ENCODE measurements at regions not wholly inside any gene's neighbourhood (a gene's known extent, or its start where the extent isn't known, plus 50 kb on each side); places are given as distances from the start of the nearest gene placed in this dataset.
"Not testable (repeated sequence)": the region's sequence is repeated elsewhere in the genome, so short reads cannot be mapped to it uniquely, and the experiment has no call there.

- Histone ChIP-seq H3K36me3 (ENCODE audit: insufficient read depth, low read length) (no peaks in the 10 kb centered on the region), H3K27ac (ENCODE audit: low read depth, low read length) (no peak overlapping the region), H3K4me1 (ENCODE audit: insufficient read depth, low read length) (no peaks in the 10 kb centered on the region), H3K9me3 (ENCODE audit: control insufficient read depth in 1 of 2, low read length in 2 of 2) (no peaks in the 10 kb centered on the region), H3K27me3 (ENCODE audit: insufficient read depth, low read length) (no peaks in the 10 kb centered on the region), H3K4me3 (ENCODE audit: low read length in 2 of 2) (no peak overlapping the region)
- intact Hi-C loops (cut with micrococcal nuclease) = no loop called here
- Mint-ChIP-seq H3K27me3 (peaks cover 6 to 9% of the 10 kb centered on the region in 2 donors), H3K4me3 (no peak overlapping the region), H3K36me3 (no peaks in the 10 kb centered on the region), H3K9me3 (no peaks in the 10 kb centered on the region), H3K4me1 (no peaks in the 10 kb centered on the region), H3K27ac (no peak overlapping the region)
- ChIA-PET CTCF (ENCODE audit: partially characterized antibody) (no interaction called here), POLR2A (ENCODE audit: partially characterized antibody) (no interaction called here)
- DNase-seq = no peak
Observed at GRCh38 chr1:157460381-157460780, 91.9 kb downstream of the FCRL5 start.

GRCh38 chr1:157457279-157457678 is 95.0 kb downstream of the FCRL5 start:
- Histone ChIP-seq H3K27me3 (ENCODE audit: insufficient read depth, low read length) (no peaks in the 10 kb centered on the region), H3K4me3 (ENCODE audit: low read length in 2 of 2) (no peak overlapping the region), H3K36me3 (ENCODE audit: insufficient read depth, low read length) (no peaks in the 10 kb centered on the region), H3K4me1 (ENCODE audit: insufficient read depth, low read length) (no peaks in the 10 kb centered on the region), H3K27ac (ENCODE audit: low read depth, low read length) (no peak overlapping the region), H3K9me3 (ENCODE audit: control insufficient read depth in 1 of 2, low read length in 2 of 2) (no peaks in the 10 kb centered on the region)
- CTCF ChIA-PET (ENCODE audit: partially characterized antibody) = no interaction called here
- POLR2A ChIA-PET (ENCODE audit: partially characterized antibody) = no interaction called here
- intact Hi-C loops (cut with micrococcal nuclease) = no loop called here
- Mint-ChIP-seq H3K27ac (no peak overlapping the region), H3K9me3 (no peaks in the 10 kb centered on the region), H3K4me1 (no peaks in the 10 kb centered on the region), H3K27me3 (peaks cover 6 to 15% of the 10 kb centered on the region in 2 donors), H3K36me3 (no peaks in the 10 kb centered on the region), H3K4me3 (no peak overlapping the region)
- no peak for DNase-seq

- no peaks in the 10 kb centered on the region for H3K9me3 ChIP-seq (ENCODE audit: control insufficient read depth in 1 of 2, low read length in 2 of 2)
- H3K4me3 Mint-ChIP-seq = no peak overlapping the region
- ChIA-PET POLR2A (ENCODE audit: partially characterized antibody) (no interaction called here), CTCF (ENCODE audit: partially characterized antibody) (no interaction called here)
- no peak overlapping the region for H3K4me3 ChIP-seq (ENCODE audit: low read length in 2 of 2)
- H3K36me3 ChIP-seq (ENCODE audit: insufficient read depth, low read length) = no peaks in the 10 kb centered on the region
- DNase-seq = no peak
- no peaks in the 10 kb centered on the region for H3K4me1 Mint-ChIP-seq
- no peaks in the 10 kb centered on the region for H3K36me3 Mint-ChIP-seq
- H3K9me3 Mint-ChIP-seq = no peaks in the 10 kb centered on the region
- no peak overlapping the region for H3K27ac ChIP-seq (ENCODE audit: low read depth, low read length)
- no peaks in the 10 kb centered on the region for H3K4me1 ChIP-seq (ENCODE audit: insufficient read depth, low read length)
- H3K27me3 ChIP-seq (ENCODE audit: insufficient read depth, low read length) = no peaks in the 10 kb centered on the region
- H3K27me3 Mint-ChIP-seq = peaks cover 1 to 15% of the 10 kb centered on the region in 2 donors
- H3K27ac Mint-ChIP-seq = no peak overlapping the region
- intact Hi-C loops (cut with micrococcal nuclease) = no loop called here
Observed at GRCh38 chr1:157455318-157455717, 97.0 kb downstream of the FCRL5 start.

GRCh38 chr1:157450106-157450505 is 102.2 kb downstream of the FCRL5 start:
- Mint-ChIP-seq H3K27ac (no peak overlapping the region), H3K9me3 (no peaks in the 10 kb centered on the region), H3K4me3 (no peak overlapping the region), H3K27me3 (peaks cover 0 to 5% of the 10 kb centered on the region in 2 donors), H3K36me3 (no peaks in the 10 kb centered on the region), H3K4me1 (no peaks in the 10 kb centered on the region)
- intact Hi-C loops (cut with micrococcal nuclease) = no loop called here
- H3K27me3 ChIP-seq (ENCODE audit: insufficient read depth, low read length) = no peaks in the 10 kb centered on the region
- CTCF ChIA-PET (ENCODE audit: partially characterized antibody) = no interaction called here
- POLR2A ChIA-PET (ENCODE audit: partially characterized antibody) = no interaction called here
- DNase-seq = no peak
- H3K27ac ChIP-seq (ENCODE audit: low read depth, low read length) = no peak overlapping the region
- no peaks in the 10 kb centered on the region for H3K36me3 ChIP-seq (ENCODE audit: insufficient read depth, low read length)
- H3K4me1 ChIP-seq (ENCODE audit: insufficient read depth, low read length) = no peaks in the 10 kb centered on the region
- H3K9me3 ChIP-seq (ENCODE audit: control insufficient read depth in 1 of 2, low read length in 2 of 2) = no peaks in the 10 kb centered on the region
- H3K4me3 ChIP-seq (ENCODE audit: low read length in 2 of 2) = no peak overlapping the region

GRCh38 chr1:157448636-157449035 is 103.7 kb downstream of the FCRL5 start:
- no peaks in the 10 kb centered on the region for H3K9me3 Mint-ChIP-seq
- Histone ChIP-seq H3K4me3 (ENCODE audit: low read length in 2 of 2) (no peak overlapping the region), H3K36me3 (ENCODE audit: insufficient read depth, low read length) (no peaks in the 10 kb centered on the region), H3K9me3 (ENCODE audit: control insufficient read depth in 1 of 2, low read length in 2 of 2) (no peaks in the 10 kb centered on the region), H3K4me1 (ENCODE audit: insufficient read depth, low read length) (no peaks in the 10 kb centered on the region), H3K27ac (ENCODE audit: low read depth, low read length) (no peak overlapping the region), H3K27me3 (ENCODE audit: insufficient read depth, low read length) (no peaks in the 10 kb centered on the region)
- H3K4me3 Mint-ChIP-seq = no peak overlapping the region
- intact Hi-C loops (cut with micrococcal nuclease) = no loop called here
- DNase-seq = no peak
- CTCF ChIA-PET (ENCODE audit: partially characterized antibody) = no interaction called here
- peaks cover 0 to 2% of the 10 kb centered on the region in 2 donors for H3K27me3 Mint-ChIP-seq
- POLR2A ChIA-PET (ENCODE audit: partially characterized antibody) = no interaction called here
- no peaks in the 10 kb centered on the region for H3K4me1 Mint-ChIP-seq
- no peaks in the 10 kb centered on the region for H3K36me3 Mint-ChIP-seq
- no peak overlapping the region for H3K27ac Mint-ChIP-seq

GRCh38 chr1:157446356-157446755 is 106.0 kb downstream of the FCRL5 start:
- H3K9me3 Mint-ChIP-seq; H3K4me3 ChIP-seq (ENCODE audit: low read length in 2 of 2); H3K4me3 Mint-ChIP-seq; H3K36me3 Mint-ChIP-seq; H3K4me1 ChIP-seq (ENCODE audit: insufficient read depth, low read length); H3K9me3 ChIP-seq (ENCODE audit: control insufficient read depth in 1 of 2, low read length in 2 of 2); H3K27ac Mint-ChIP-seq; H3K36me3 ChIP-seq (ENCODE audit: insufficient read depth, low read length); H3K4me1 Mint-ChIP-seq; H3K27me3 Mint-ChIP-seq; intact Hi-C loops (cut with micrococcal nuclease); CTCF ChIA-PET (ENCODE audit: partially characterized antibody); H3K27ac ChIP-seq (ENCODE audit: low read depth, low read length); POLR2A ChIA-PET (ENCODE audit: partially characterized antibody); DNase-seq; H3K27me3 ChIP-seq (ENCODE audit: insufficient read depth, low read length): not testable (repeated sequence)

- H3K4me3 Mint-ChIP-seq = peak overlapping the region in 1 of 8 donors; percentile 28
- H3K27me3 ChIP-seq (ENCODE audit: insufficient read depth, low read length); H3K36me3 ChIP-seq (ENCODE audit: insufficient read depth, low read length); H3K9me3 Mint-ChIP-seq; CTCF ChIA-PET (ENCODE audit: partially characterized antibody); intact Hi-C loops (cut with micrococcal nuclease); H3K36me3 Mint-ChIP-seq; H3K27me3 Mint-ChIP-seq; H3K4me1 ChIP-seq (ENCODE audit: insufficient read depth, low read length); H3K27ac ChIP-seq (ENCODE audit: low read depth, low read length); H3K4me3 ChIP-seq (ENCODE audit: low read length in 2 of 2); H3K4me1 Mint-ChIP-seq; POLR2A ChIA-PET (ENCODE audit: partially characterized antibody); H3K9me3 ChIP-seq (ENCODE audit: control insufficient read depth in 1 of 2, low read length in 2 of 2); DNase-seq; H3K27ac Mint-ChIP-seq: not testable (repeated sequence)
Observed at GRCh38 chr1:157445616-157446140, 106.6 kb downstream of the FCRL5 start.

- no peak overlapping the region for H3K27ac ChIP-seq (ENCODE audit: low read depth, low read length)
- ChIA-PET CTCF (ENCODE audit: partially characterized antibody) (no interaction called here), POLR2A (ENCODE audit: partially characterized antibody) (no interaction called here)
- H3K9me3 Mint-ChIP-seq = no peaks in the 10 kb centered on the region
- DNase-seq = no peak
- H3K4me3 ChIP-seq (ENCODE audit: low read length in 2 of 2) = no peak overlapping the region
- no peaks in the 10 kb centered on the region for H3K4me1 Mint-ChIP-seq
- no peaks in the 10 kb centered on the region for H3K36me3 ChIP-seq (ENCODE audit: insufficient read depth, low read length)
- H3K9me3 ChIP-seq (ENCODE audit: control insufficient read depth in 1 of 2, low read length in 2 of 2) = no peaks in the 10 kb centered on the region
- no peak overlapping the region for H3K4me3 Mint-ChIP-seq
- intact Hi-C loops (cut with micrococcal nuclease) = no loop called here
- H3K27me3 Mint-ChIP-seq = no peaks in the 10 kb centered on the region
- no peak overlapping the region for H3K27ac Mint-ChIP-seq
- no peaks in the 10 kb centered on the region for H3K27me3 ChIP-seq (ENCODE audit: insufficient read depth, low read length)
- no peaks in the 10 kb centered on the region for H3K36me3 Mint-ChIP-seq
- H3K4me1 ChIP-seq (ENCODE audit: insufficient read depth, low read length) = no peaks in the 10 kb centered on the region
Observed at GRCh38 chr1:157442065-157442464, 110.2 kb downstream of the FCRL5 start.

Data from CD4-positive, alpha-beta memory T cell (primary cell).